ENCODE measurements at regions not wholly inside any gene's neighbourhood (a gene's known extent, or its start where the extent isn't known, plus 50 kb on each side); places are given as distances from the start of the nearest gene placed in this dataset.

DNA sequence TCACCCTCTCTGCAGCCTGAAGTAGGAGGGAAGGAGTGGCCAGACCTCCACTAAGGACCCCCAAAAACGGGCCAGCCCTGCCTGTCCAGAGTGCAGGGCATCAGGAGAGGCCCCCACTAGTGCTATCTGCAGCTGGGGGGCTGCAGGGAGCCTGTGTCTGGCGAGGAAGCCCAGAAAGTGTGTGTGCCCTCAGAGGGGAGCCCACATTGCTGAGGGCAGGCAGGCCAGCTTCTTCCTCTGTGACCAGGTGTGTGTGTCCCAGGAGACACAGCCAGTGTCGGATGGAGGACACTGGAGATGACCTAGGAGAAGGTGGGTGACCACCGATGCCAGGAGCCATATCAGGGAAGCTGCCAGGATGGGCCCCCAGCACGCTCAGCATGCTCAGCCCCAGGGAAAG, 218.7 kb downstream of the IRX2 start:
- ChIA-PET POLR2A (no interaction called here), CTCF (no interaction called here)
- DNase-seq (ENCODE audit: extremely low spot score) = no peak
- TF ChIP-seq, protein P1, sequence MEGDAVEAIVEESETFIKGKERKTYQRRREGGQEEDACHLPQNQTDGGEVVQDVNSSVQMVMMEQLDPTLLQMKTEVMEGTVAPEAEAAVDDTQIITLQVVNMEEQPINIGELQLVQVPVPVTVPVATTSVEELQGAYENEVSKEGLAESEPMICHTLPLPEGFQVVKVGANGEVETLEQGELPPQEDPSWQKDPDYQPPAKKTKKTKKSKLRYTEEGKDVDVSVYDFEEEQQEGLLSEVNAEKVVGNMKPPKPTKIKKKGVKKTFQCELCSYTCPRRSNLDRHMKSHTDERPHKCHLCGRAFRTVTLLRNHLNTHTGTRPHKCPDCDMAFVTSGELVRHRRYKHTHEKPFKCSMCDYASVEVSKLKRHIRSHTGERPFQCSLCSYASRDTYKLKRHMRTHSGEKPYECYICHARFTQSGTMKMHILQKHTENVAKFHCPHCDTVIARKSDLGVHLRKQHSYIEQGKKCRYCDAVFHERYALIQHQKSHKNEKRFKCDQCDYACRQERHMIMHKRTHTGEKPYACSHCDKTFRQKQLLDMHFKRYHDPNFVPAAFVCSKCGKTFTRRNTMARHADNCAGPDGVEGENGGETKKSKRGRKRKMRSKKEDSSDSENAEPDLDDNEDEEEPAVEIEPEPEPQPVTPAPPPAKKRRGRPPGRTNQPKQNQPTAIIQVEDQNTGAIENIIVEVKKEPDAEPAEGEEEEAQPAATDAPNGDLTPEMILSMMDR (IDR thresholded peaks at IDR 0.05; ENCODE audit: control extremely low read depth, extremely low read depth, low read depth, missing control alignments) = no peak

DNA sequence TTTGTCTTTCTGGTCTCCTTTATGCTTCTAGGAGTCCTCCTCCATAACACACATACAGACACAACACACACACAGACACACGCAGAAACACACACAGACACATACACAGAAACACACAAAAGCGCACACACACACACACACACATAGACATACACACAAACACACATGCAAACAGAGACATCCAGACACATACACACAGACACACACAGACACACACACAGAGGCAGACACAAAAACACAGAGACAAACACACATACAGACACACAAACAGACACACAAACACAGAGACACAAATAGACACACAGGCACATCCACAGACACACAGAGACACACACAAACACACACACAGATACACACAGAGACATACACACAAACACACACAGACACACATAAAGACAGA, 220.2 kb downstream of the IRX2 start:
- DNase-seq (ENCODE audit: extremely low spot score) = no peak
- POLR2A ChIA-PET = no interaction called here
- TF ChIP-seq, protein P1 (IDR thresholded peaks at IDR 0.05; ENCODE audit: control extremely low read depth, extremely low read depth, low read depth, missing control alignments) = no peak
- CTCF ChIA-PET = no interaction called here

DNA sequence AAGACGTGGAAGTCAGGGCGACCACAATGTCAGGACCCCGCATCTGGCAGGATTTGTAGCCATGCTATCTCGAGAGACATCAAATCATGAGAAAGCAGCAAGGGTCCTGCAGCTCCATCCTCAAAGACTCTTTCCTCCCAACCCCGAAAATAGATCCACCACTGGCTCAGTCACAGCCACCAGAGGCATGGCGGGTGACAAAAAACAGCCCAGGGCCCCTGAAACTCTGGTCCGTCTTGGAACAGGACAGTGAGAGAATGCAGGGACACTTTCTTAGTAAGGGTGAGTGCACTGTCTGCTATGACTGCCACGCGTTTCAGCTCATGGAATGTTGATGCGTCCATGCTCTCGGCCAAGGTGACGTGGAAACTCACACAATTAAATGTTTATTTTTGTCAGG, 220.9 kb downstream of the IRX2 start:
- ChIA-PET CTCF (no interaction called here), POLR2A (no interaction called here)
- TF ChIP-seq, protein P1 (IDR thresholded peaks at IDR 0.05; ENCODE audit: control extremely low read depth, extremely low read depth, low read depth, missing control alignments) = no peak
- no peak for DNase-seq (ENCODE audit: extremely low spot score)

DNA sequence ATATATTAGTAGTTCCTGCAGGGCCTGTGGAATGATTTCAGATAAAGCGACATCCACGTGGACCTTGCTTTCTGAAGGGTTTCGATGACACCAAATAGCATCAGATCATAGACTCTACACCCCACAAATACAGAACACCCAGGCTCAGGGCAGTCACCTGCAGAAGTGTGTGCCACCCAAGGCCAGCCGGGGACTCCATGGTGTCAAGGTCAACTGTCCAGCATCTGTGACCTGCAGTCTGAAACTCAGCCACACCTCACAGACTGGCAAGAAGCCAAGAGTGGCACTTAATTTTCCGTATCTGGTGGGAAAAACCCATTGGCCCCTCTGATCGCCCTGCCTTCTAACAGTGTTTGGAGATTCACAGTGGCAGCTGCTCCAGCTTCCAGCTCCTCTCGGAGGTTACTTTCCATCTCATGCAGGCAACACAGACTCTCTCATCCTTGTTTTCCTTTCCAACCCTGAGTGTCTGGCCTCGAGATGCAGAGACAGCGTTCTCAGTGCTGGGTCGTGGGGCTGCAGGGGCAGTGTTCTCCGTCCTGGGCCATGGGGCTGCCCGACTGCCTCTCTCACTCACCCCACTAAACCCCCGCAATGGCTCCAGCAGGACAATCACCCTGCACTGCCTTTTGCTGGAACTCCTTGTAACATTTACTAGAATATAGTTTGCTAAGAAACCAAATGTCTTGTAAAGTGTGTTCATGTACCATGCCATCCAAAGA, 221.9 kb downstream of the IRX2 start:
- TF ChIP-seq, protein P1 (IDR thresholded peaks at IDR 0.05; ENCODE audit: control extremely low read depth, extremely low read depth, low read depth, missing control alignments) = no peak
- ChIA-PET CTCF (no interaction called here), POLR2A (no interaction called here)
- DNase-seq (ENCODE audit: extremely low spot score) = no peak

DNA sequence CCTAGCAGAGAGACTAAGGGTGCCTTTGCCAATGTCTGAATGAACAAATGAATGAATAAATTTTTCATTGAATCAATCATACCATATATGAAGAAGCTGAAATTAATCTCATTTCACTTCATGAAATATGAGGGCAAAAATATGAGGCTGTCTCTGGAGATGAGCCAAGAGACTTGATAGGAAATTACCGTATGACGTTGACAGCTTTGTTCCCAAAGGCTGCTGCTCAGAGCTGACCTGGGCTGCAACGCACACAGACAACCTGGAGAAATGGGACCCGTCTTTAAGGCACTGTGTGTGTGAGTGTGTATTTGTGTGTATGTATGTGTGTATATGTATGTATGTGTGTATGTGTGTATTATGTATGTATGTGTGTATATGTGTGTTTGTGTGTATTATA, 226.1 kb downstream of the IRX2 start:
- POLR2A ChIA-PET = no interaction called here
- TF ChIP-seq, protein P1 (IDR thresholded peaks at IDR 0.05; ENCODE audit: control extremely low read depth, extremely low read depth, low read depth, missing control alignments) = no peak
- CTCF ChIA-PET = no interaction called here
- no peak for DNase-seq (ENCODE audit: extremely low spot score)

DNA sequence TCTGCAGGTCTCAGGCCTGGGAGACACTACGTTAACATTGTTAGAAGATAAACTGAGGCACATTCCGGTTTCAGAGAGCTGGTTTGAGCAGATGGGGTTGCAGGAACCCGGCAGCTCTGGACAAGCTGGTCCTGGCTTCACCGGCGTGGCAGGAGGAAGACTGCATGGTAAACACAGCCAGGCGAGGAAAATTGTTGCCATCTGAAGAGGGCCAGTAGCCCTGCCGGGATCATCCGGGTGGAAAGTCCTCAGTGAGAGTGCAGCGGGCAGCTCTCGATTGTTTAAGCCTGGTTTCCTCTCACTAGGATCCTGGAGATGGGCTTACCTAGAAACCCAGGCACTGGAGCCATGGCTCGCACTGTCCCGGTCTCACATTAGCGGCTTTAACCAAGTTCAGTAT, 226.9 kb downstream of the IRX2 start:
- DNase-seq (ENCODE audit: extremely low spot score) = no peak
- TF ChIP-seq, protein P1 (IDR thresholded peaks at IDR 0.05; ENCODE audit: control extremely low read depth, extremely low read depth, low read depth, missing control alignments) = no peak
- ChIA-PET CTCF (no interaction called here), POLR2A (no interaction called here)

DNA sequence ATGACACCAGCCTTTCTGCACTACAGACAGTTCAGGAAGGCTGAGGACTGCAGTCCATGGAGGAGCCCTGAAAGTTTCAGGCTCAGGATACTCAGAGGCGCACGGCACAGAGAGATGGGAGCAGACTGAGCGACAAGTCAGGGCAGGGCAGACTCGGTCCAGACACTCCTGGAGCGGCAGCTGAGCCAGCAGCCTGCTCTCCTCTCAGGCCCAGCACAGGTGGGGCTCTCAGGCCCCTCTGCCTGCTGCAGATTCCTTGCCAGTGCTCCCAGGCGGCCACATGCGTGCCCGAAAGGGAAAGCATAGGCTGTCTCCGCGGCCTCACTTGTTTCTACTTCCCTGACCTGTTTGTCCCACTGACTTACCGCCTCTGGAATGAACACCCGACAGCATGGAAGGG, 228.3 kb downstream of the IRX2 start:
- CTCF ChIA-PET = no interaction called here
- DNase-seq (ENCODE audit: extremely low spot score) = no peak
- POLR2A ChIA-PET = no interaction called here
- TF ChIP-seq, protein P1 (IDR thresholded peaks at IDR 0.05; ENCODE audit: control extremely low read depth, extremely low read depth, low read depth, missing control alignments) = no peak
